SJSA1 (cell line): ENCODE measurements at regions not wholly inside any gene's neighbourhood (a gene's known extent, or its start where the extent isn't known, plus 50 kb on each side); places are given as distances from the start of the nearest gene placed in this dataset.

Source experiments
- DNase-seq, 2 experiments: peaks; one replicate each; pipeline ENCODE4 v3.0.0-alpha.2; 2015 to 2020; ENCODE audit warnings: low spot score in 2 of 2, low read depth in 1 of 2
- H3K27ac ChIP-seq: fragments of 250-450 bp; sonication (Bioruptor Pico); 2 replicates; pipeline ENCODE4 v1.5.1; 2020; ENCODE audit warnings: mild to moderate bottlenecking, moderate library complexity
- H3K27me3 ChIP-seq: fragments of 250-450 bp; sonication (Bioruptor Pico); replicated peaks from 2 replicates; pipeline ENCODE4 v1.5.1; 2020; ENCODE audit warnings: mild to moderate bottlenecking, moderate library complexity
- H3K36me3 ChIP-seq: fragments of 250-450 bp; sonication (Bioruptor Pico); 2 replicates; pipeline ENCODE4 v1.5.1; 2020; ENCODE audit warnings: mild to moderate bottlenecking
- H3K4me1 ChIP-seq: fragments of 250-450 bp; sonication (Bioruptor Pico); replicated peaks from 2 replicates; pipeline ENCODE4 v1.6.1; 2021; ENCODE audit warnings: mild to moderate bottlenecking
- H3K4me3 ChIP-seq: fragments of 250-450 bp; sonication (Bioruptor Pico); 2 replicates; pipeline ENCODE4 v1.5.1; 2020; ENCODE audit warnings: mild to moderate bottlenecking
- H3K9me3 ChIP-seq: fragments of 250-450 bp; sonication (Bioruptor Pico); replicated peaks from 2 replicates; pipeline ENCODE4 v1.5.1; 2020; ENCODE audit warnings: mild to moderate bottlenecking

GRCh38 chr20:24718277-24718676, 230.8 kb upstream of the CST7 start:
- H3K27me3 ChIP-seq: peaks cover 4% of the 10 kb centered on the region; the same call in 1 of the 2 replicates
- no peak overlapping the region for H3K4me3 ChIP-seq
- no peak overlapping the region for H3K27ac ChIP-seq
- H3K4me1 ChIP-seq: no peaks in the 10 kb centered on the region
- no peaks in the 10 kb centered on the region for H3K9me3 ChIP-seq
- DNase-seq: no peak
- H3K36me3 ChIP-seq: no peaks in the 10 kb centered on the region

- H3K36me3 ChIP-seq: no peaks in the 10 kb centered on the region
- no peak for DNase-seq
- H3K4me3 ChIP-seq: no peak overlapping the region
- no peaks in the 10 kb centered on the region for H3K9me3 ChIP-seq
- H3K27me3 ChIP-seq: peaks cover 4% of the 10 kb centered on the region; the same call in 1 of the 2 replicates
- H3K4me1 ChIP-seq: no peaks in the 10 kb centered on the region
- no peak overlapping the region for H3K27ac ChIP-seq
These were observed 230.4 kb upstream of the CST7 start for GRCh38 chr20:24718696-24719095.

GRCh38 chr20:24720957-24721356, 228.1 kb upstream of the CST7 start:
- H3K27ac ChIP-seq: no peak overlapping the region
- DNase-seq: no peak
- peaks cover 4% of the 10 kb centered on the region; the same call in 1 of the 2 replicates for H3K27me3 ChIP-seq
- no peak overlapping the region for H3K4me3 ChIP-seq
- H3K4me1 ChIP-seq: no peaks in the 10 kb centered on the region
- H3K36me3 ChIP-seq: no peaks in the 10 kb centered on the region
- H3K9me3 ChIP-seq: no peaks in the 10 kb centered on the region

GRCh38 chr20:24721891-24722568, 227.0 kb upstream of the CST7 start:
- H3K27ac ChIP-seq: no peak overlapping the region
- no peaks in the 10 kb centered on the region for H3K4me1 ChIP-seq
- H3K36me3 ChIP-seq: no peaks in the 10 kb centered on the region
- peak in 1 of 2 experiments; percentile 9 for DNase-seq
- no peaks in the 10 kb centered on the region for H3K9me3 ChIP-seq
- peaks cover 2% of the 10 kb centered on the region; the same call in 1 of the 2 replicates for H3K27me3 ChIP-seq
- H3K4me3 ChIP-seq: no peak overlapping the region

GRCh38 chr20:24722586-24722985, 226.5 kb upstream of the CST7 start:
- H3K27me3 ChIP-seq: no peaks in the 10 kb centered on the region; the same call in 1 of the 2 replicates
- H3K36me3 ChIP-seq: no peaks in the 10 kb centered on the region
- H3K9me3 ChIP-seq: no peaks in the 10 kb centered on the region
- H3K4me3 ChIP-seq: no peak overlapping the region
- no peak overlapping the region for H3K27ac ChIP-seq
- no peak for DNase-seq
- H3K4me1 ChIP-seq: no peaks in the 10 kb centered on the region

- no peaks in the 10 kb centered on the region for H3K4me1 ChIP-seq
- no peaks in the 10 kb centered on the region for H3K9me3 ChIP-seq
- H3K27me3 ChIP-seq: no peaks in the 10 kb centered on the region; the same call in 1 of the 2 replicates
- H3K36me3 ChIP-seq: no peaks in the 10 kb centered on the region
- no peak for DNase-seq
- no peak overlapping the region for H3K4me3 ChIP-seq
- no peak overlapping the region for H3K27ac ChIP-seq
These were observed 225.9 kb upstream of the CST7 start for GRCh38 chr20:24723186-24723585.

GRCh38 chr20:24723647-24724352, 225.3 kb upstream of the CST7 start:
- no peaks in the 10 kb centered on the region; the same call in 1 of the 2 replicates for H3K9me3 ChIP-seq
- no peaks in the 10 kb centered on the region for H3K36me3 ChIP-seq
- no peaks in the 10 kb centered on the region for H3K4me1 ChIP-seq
- no peak overlapping the region for H3K27ac ChIP-seq
- no peaks in the 10 kb centered on the region; the same call in 1 of the 2 replicates for H3K27me3 ChIP-seq
- DNase-seq: no peak
- H3K4me3 ChIP-seq: no peak overlapping the region

GRCh38 chr20:24724982-24725533, 224.0 kb upstream of the CST7 start:
- H3K9me3 ChIP-seq: no peaks in the 10 kb centered on the region; the same call in 1 of the 2 replicates
- no peaks in the 10 kb centered on the region for H3K36me3 ChIP-seq
- no peak overlapping the region for H3K4me3 ChIP-seq
- no peak overlapping the region for H3K27ac ChIP-seq
- H3K27me3 ChIP-seq: no peaks in the 10 kb centered on the region; the same call in 1 of the 2 replicates
- no peaks in the 10 kb centered on the region for H3K4me1 ChIP-seq
- DNase-seq: no peak

- no peaks in the 10 kb centered on the region for H3K4me1 ChIP-seq
- H3K27ac ChIP-seq: no peak overlapping the region
- H3K36me3 ChIP-seq: no peaks in the 10 kb centered on the region
- H3K4me3 ChIP-seq: no peak overlapping the region
- no peaks in the 10 kb centered on the region; the same call in 1 of the 2 replicates for H3K9me3 ChIP-seq
- DNase-seq: no peak
- no peaks in the 10 kb centered on the region; the same call in 1 of the 2 replicates for H3K27me3 ChIP-seq
These were observed 221.3 kb upstream of the CST7 start for GRCh38 chr20:24727795-24728194.

- Histone ChIP-seq H3K27me3 (no peaks in the 10 kb centered on the region), H3K4me3 (no peak overlapping the region), H3K4me1 (peaks cover 5% of the 10 kb centered on the region), H3K27ac (no peak overlapping the region), H3K9me3 (no peaks in the 10 kb centered on the region; the same call in 1 of the 2 replicates), H3K36me3 (no peaks in the 10 kb centered on the region)
- no peak for DNase-seq
These were observed 219.0 kb upstream of the CST7 start for GRCh38 chr20:24729896-24730605.

GRCh38 chr20:24730750-24731149, 218.3 kb upstream of the CST7 start:
- DNase-seq: no peak
- no peaks in the 10 kb centered on the region for H3K27me3 ChIP-seq
- H3K9me3 ChIP-seq: no peaks in the 10 kb centered on the region; the same call in 1 of the 2 replicates
- H3K4me1 ChIP-seq: peaks cover 12% of the 10 kb centered on the region
- H3K36me3 ChIP-seq: no peaks in the 10 kb centered on the region
- H3K27ac ChIP-seq: no peak overlapping the region
- H3K4me3 ChIP-seq: no peak overlapping the region

- no peaks in the 10 kb centered on the region; the same call in 1 of the 2 replicates for H3K9me3 ChIP-seq
- no peak for DNase-seq
- no peaks in the 10 kb centered on the region for H3K27me3 ChIP-seq
- no peak overlapping the region for H3K4me3 ChIP-seq
- H3K27ac ChIP-seq: no peak overlapping the region
- H3K4me1 ChIP-seq: peaks cover 18% of the 10 kb centered on the region
- H3K36me3 ChIP-seq: no peaks in the 10 kb centered on the region
These were observed 217.8 kb upstream of the CST7 start for GRCh38 chr20:24731312-24731711.

GRCh38 chr20:24732076-24732475, 217.0 kb upstream of the CST7 start:
- no peak for DNase-seq
- H3K27me3 ChIP-seq: no peaks in the 10 kb centered on the region
- H3K27ac ChIP-seq: no peak overlapping the region
- no peak overlapping the region for H3K4me3 ChIP-seq
- H3K9me3 ChIP-seq: no peaks in the 10 kb centered on the region; the same call in 1 of the 2 replicates
- peaks cover 26% of the 10 kb centered on the region for H3K4me1 ChIP-seq
- no peaks in the 10 kb centered on the region for H3K36me3 ChIP-seq
